ENCODE measurements at regions not wholly inside any gene's neighbourhood (a gene's known extent, or its start where the extent isn't known, plus 50 kb on each side); places are given as distances from the start of the nearest gene placed in this dataset.

DNA sequence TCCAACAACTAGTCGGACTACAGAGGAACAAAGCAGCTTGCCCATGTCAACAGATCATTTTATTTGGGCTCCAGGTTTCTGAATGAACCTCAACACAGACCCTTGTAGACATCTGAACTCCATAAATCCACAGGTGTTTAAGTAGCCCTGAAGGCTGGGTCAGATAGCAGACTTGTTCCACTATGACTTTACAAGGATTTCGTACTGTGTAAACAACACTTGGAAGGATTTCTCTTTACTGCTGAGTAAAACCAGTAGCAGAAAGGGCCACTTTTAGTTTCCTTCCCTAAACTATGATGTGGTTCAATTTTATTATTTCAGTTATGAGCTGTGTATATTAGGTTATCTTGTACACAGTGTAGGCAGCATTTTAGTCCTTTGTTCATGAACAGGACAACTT is 316.4 kb upstream of the ADGRL2 start:
- Mint-ChIP-seq H3K27ac (no peak overlapping the region), H3K27me3 (ENCODE audit: insufficient read depth) (no peaks in the 10 kb centered on the region), H3K4me3 (no peak overlapping the region), H3K4me1 (ENCODE audit: low read depth) (no peaks in the 10 kb centered on the region), H3K9me3 (no peaks in the 10 kb centered on the region), H3K36me3 (ENCODE audit: low read depth) (no peaks in the 10 kb centered on the region)
- no peak for TF ChIP-seq CTCF (IDR thresholded peaks at IDR 0.05)
- DNase-seq, result no peak

- no peaks in the 10 kb centered on the region for H3K27me3 Mint-ChIP-seq (ENCODE audit: insufficient read depth)
- no peaks in the 10 kb centered on the region for H3K36me3 Mint-ChIP-seq (ENCODE audit: low read depth)
- no peak for DNase-seq
- TF ChIP-seq CTCF (IDR thresholded peaks at IDR 0.05), result no peak
- H3K4me1 Mint-ChIP-seq (ENCODE audit: low read depth), result peaks cover 4% of the 10 kb centered on the region; the same call in 1 of the 2 replicates
- no peak overlapping the region for H3K4me3 Mint-ChIP-seq
- H3K9me3 Mint-ChIP-seq, result no peaks in the 10 kb centered on the region
- no peak overlapping the region for H3K27ac Mint-ChIP-seq
These were observed 322.5 kb upstream of the ADGRL2 start for GRCh38 chr1:81478219-81478618.

DNA sequence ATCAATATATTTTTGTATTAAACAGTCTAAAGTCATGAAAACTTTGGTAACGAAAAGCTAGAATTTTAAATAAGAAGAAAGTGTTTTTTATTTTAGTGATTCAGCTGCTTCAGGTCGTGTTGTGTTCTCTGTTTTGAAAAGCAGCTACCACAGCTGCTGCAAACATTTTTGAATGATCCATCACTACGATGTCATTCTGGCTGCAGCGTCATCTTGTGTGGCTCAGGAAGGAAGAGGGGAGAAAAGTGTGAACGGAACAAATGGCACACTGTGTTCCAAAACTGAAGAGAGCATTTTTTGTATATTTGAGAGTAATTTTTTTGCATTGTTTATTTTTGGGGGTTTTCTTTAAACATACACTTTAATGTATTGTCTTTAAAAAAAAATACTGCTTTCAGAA is 323.0 kb upstream of the ADGRL2 start:
- Mint-ChIP-seq H3K27me3 (ENCODE audit: insufficient read depth) (no peaks in the 10 kb centered on the region), H3K36me3 (ENCODE audit: low read depth) (no peaks in the 10 kb centered on the region), H3K4me3 (no peak overlapping the region), H3K4me1 (ENCODE audit: low read depth) (peaks cover 4% of the 10 kb centered on the region; the same call in 1 of the 2 replicates), H3K27ac (no peak overlapping the region), H3K9me3 (no peaks in the 10 kb centered on the region)
- TF ChIP-seq CTCF (IDR thresholded peaks at IDR 0.05), result no peak
- no peak for DNase-seq

DNA sequence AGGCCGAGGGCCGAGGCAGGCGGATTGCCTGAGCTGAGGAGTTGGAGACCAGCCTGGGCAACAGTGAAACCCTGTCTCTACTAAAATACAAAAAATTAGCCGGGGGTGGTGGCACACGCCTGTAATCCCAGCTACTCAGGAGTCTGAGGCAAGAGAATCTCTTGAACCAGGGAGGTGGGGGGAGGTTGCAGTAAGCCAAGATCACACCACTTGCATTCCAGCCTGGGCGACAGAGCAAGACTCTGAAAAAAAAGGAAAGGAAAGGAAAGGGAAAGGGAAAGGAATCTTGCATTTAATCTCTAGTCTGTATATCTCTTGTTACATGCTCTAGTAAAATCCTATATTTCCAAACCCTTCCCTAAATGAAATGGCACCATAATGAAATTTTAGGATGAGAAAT is 328.3 kb upstream of the ADGRL2 start:
- no peaks in the 10 kb centered on the region for H3K4me1 Mint-ChIP-seq (ENCODE audit: low read depth)
- no peaks in the 10 kb centered on the region for H3K9me3 Mint-ChIP-seq
- H3K4me3 Mint-ChIP-seq, result no peak overlapping the region
- H3K36me3 Mint-ChIP-seq (ENCODE audit: low read depth), result no peaks in the 10 kb centered on the region
- no peak overlapping the region for H3K27ac Mint-ChIP-seq
- no peaks in the 10 kb centered on the region; the same call in 1 of the 2 replicates for H3K27me3 Mint-ChIP-seq (ENCODE audit: insufficient read depth)
- TF ChIP-seq CTCF (IDR thresholded peaks at IDR 0.05), result no peak
- DNase-seq, result no peak

DNA sequence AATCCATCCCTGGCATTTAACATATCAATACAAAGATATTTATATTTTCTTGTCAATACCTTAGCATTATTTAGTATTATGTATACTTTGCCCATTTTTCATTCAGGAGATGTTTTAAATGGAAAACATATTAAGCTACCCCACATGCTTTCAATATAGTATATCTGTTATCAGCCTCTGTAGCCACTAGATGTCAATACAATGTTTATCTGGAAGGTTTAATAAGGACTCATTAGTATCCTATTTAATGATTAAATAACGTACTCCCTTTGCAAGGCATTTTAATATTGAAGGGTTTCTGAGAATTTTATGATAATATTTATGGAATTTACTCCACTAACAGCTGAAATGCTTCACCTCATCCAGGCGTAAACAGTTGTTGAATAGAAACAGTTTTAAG is 329.5 kb upstream of the ADGRL2 start:
- Mint-ChIP-seq H3K27ac (no peak overlapping the region), H3K27me3 (ENCODE audit: insufficient read depth) (no peaks in the 10 kb centered on the region; the same call in 1 of the 2 replicates), H3K4me1 (ENCODE audit: low read depth) (no peaks in the 10 kb centered on the region), H3K4me3 (no peak overlapping the region), H3K36me3 (ENCODE audit: low read depth) (no peaks in the 10 kb centered on the region), H3K9me3 (no peaks in the 10 kb centered on the region)
- DNase-seq, result no peak
- TF ChIP-seq CTCF (IDR thresholded peaks at IDR 0.05), result no peak

DNA sequence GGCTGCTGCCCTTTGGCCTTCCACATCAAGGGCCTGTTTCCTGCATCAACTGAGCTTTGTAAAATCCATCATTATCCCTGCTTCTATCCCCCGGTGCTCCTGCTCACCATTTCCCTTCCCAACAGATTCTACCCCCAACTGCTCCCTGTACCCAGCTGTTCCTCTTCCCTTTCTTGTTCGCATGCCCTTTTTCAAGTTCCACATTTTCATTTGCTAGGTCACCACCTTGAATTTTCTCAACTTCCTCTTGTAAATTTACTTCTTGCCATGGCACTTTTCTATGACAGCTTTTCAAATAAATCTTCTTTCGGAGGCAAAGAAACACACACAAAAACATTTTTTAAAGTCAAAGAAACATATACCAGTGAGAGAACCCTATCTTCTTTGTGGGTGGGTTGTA is 330.5 kb upstream of the ADGRL2 start:
- Mint-ChIP-seq H3K9me3 (no peaks in the 10 kb centered on the region), H3K36me3 (ENCODE audit: low read depth) (no peaks in the 10 kb centered on the region), H3K27me3 (ENCODE audit: insufficient read depth) (no peaks in the 10 kb centered on the region; the same call in 1 of the 2 replicates), H3K4me1 (ENCODE audit: low read depth) (no peaks in the 10 kb centered on the region), H3K4me3 (no peak overlapping the region), H3K27ac (no peak overlapping the region)
- DNase-seq, result no peak
- no peak for TF ChIP-seq CTCF (IDR thresholded peaks at IDR 0.05)

Data from HFFc6 (cell line).